Transverse colon (tissue), 4 donors: ENCODE measurements at regions not wholly inside any gene's neighbourhood (a gene's known extent, or its start where the extent isn't known, plus 50 kb on each side); places are given as distances from the start of the nearest gene placed in this dataset.
"Not testable (repeated sequence)": the region's sequence is repeated elsewhere in the genome, so short reads cannot be mapped to it uniquely, and the experiment has no call there.

Experiments used
- DNase-seq: peaks from one replicate; pipeline ENCODE4 v3.0.0-alpha.2; 2019
- H3K27ac ChIP-seq, 4 donors: fragments of 200-600 bp; sonication (generic); 2 replicates each; pipeline ENCODE4 v1.5.1; 2016 to 2018; ENCODE audit warnings: inconsistent platforms in 4 of 4
- H3K27me3 ChIP-seq: fragments of 200-600 bp; sonication (generic); 2 replicates; pipeline ENCODE4 v1.5.1; 2017; ENCODE audit warnings: inconsistent platforms
- H3K36me3 ChIP-seq, 4 donors: fragments of 200-600 bp; sonication (generic); 2 replicates each; pipeline ENCODE4 v1.5.1; 2017 to 2019; ENCODE audit warnings: inconsistent platforms in 4 of 4
- H3K4me1 ChIP-seq, 4 donors: fragments of 200-600 bp; sonication (generic); 2 replicates each; pipeline ENCODE4 v1.5.1; 2017 to 2020; ENCODE audit warnings: inconsistent platforms in 4 of 4
- H3K4me3 ChIP-seq, 4 donors: fragments of 200-600 bp; sonication (generic); 1 replicate in 1 of 4; 2 replicates in 3 of 4; pipeline versions ENCODE4 v1.5.1 to v1.6.1; 2017 to 2019; ENCODE audit warnings: inconsistent platforms in 4 of 4
- H3K9me3 ChIP-seq, 2 donors: fragments of 200-600 bp; sonication (generic); 2 replicates each; pipeline ENCODE4 v1.5.1; 2017 to 2019; ENCODE audit warnings: inconsistent platforms in 2 of 2
- EP300 ChIP-seq: sonication (generic); formaldehyde crosslinking; IDR thresholded peaks from one replicate; pipeline ENCODE4 v1.6.1; 2017; ENCODE audit warnings: antibody characterized with exemption, low read depth
- POLR2A ChIP-seq: fragments of 450-650 bp; IDR thresholded peaks from one replicate; pipeline ENCODE4 v1.6.1; 2016; ENCODE audit warnings: antibody characterized with exemption, mild to moderate bottlenecking, moderate library complexity
- POLR2AphosphoS5 ChIP-seq, 3 donors: sonication (generic); formaldehyde crosslinking; IDR thresholded peaks; one replicate each; pipeline ENCODE4 v1.6.1; 2016; ENCODE audit warnings: antibody characterized with exemption in 3 of 3
- WGBS, 2 donors: methylation state at CpG; one replicate each; pipeline ENCODE4 v1.1.5; 2018; ENCODE audit warnings: low coverage in 1 of 2; 5-methylcytosine and 5-hydroxymethylcytosine counted together
- in situ Hi-C, 4 donors: fragments of 200-750 bp; cut with MboI; loops; one replicate each; pipeline versions ENCODE4 v1.15.0 to v1.15.1; 2017; ENCODE audit warnings: low sequenced_read_pairs in 3 of 4, low pct_ligation_motif_present in 1 of 4, low pct_unique_long_range_greater_than_20kb in 1 of 4
- intact Hi-C: fragments of 100-400 bp; cut with DNase I; formaldehyde crosslinking; loops from one replicate; pipeline ENCODE4 v1.15.1; 2023; ENCODE audit warnings: low total_unique reads
- TF ChIP-seq, protein P1 (sequence below), 5 experiments: fragments of 200-600 bp in 3 of 5; fragments of 450-650 bp in 2 of 5; sonication (generic) in 3 of 5; IDR thresholded peaks; 1 replicate in 2 of 5; 2 replicates in 3 of 5; pipeline ENCODE4 v1.5.1; 2016 to 2017; ENCODE audit warnings: antibody characterized with exemption in 5 of 5, inconsistent platforms in 3 of 5, mild to moderate bottlenecking in 2 of 5, moderate library complexity in 1 of 5

DNA sequence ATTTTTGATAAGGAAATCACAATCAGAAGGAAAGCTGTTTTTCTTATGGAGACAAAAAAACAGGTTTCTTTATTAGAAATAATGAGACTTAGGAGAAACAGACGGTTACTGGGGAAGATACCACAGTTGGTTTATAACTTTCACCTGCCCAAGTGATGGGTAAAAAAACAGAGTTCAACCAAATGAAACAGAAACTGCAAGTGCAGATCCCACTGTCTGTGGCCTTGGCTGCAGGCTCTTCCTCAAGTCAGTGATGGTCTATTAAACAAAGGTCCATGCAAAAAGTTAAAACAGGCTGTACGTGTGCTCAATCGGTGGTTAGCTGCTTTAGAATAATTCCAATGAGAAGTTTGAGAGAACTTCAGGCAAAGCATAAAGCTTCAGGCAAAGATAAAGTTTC lies 112.1 kb upstream of the NEGR1 start:
- WGBS, 2 donors: 39 to 48% methylated on average over 3 of the region's 3 CpGs

DNA sequence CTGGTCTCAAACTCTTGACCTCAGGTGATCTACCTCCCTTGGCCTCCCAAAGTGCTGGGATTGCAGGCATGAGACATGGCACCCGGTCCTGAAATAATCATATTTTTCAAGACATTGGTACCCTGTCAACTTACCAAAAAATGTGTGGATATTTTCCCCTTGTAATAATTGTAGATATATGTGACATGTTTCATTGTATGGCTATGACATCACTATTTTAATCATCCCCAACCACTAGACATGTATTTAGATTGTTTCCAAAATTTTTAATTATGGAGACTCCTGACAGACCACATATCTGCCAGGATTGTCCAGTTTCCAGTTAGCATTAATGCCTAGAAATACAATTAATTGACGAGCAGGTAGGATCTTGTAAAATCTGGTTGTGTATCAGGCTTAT lies 96.7 kb upstream of the NEGR1 start:
- in situ Hi-C loops: no loop called here
- Histone ChIP-seq H3K4me3 (no peak overlapping the region), H3K36me3 (no peaks in the 10 kb centered on the region), H3K27me3 (no peaks in the 10 kb centered on the region), H3K9me3 (no peaks in the 10 kb centered on the region), H3K27ac (no peak overlapping the region), H3K4me1 (no peaks in the 10 kb centered on the region)
- 89 to 93% methylated on average over 2 of the region's 2 CpGs for WGBS, 2 donors
- intact Hi-C loops: no loop called here
- TF ChIP-seq, protein P1, sequence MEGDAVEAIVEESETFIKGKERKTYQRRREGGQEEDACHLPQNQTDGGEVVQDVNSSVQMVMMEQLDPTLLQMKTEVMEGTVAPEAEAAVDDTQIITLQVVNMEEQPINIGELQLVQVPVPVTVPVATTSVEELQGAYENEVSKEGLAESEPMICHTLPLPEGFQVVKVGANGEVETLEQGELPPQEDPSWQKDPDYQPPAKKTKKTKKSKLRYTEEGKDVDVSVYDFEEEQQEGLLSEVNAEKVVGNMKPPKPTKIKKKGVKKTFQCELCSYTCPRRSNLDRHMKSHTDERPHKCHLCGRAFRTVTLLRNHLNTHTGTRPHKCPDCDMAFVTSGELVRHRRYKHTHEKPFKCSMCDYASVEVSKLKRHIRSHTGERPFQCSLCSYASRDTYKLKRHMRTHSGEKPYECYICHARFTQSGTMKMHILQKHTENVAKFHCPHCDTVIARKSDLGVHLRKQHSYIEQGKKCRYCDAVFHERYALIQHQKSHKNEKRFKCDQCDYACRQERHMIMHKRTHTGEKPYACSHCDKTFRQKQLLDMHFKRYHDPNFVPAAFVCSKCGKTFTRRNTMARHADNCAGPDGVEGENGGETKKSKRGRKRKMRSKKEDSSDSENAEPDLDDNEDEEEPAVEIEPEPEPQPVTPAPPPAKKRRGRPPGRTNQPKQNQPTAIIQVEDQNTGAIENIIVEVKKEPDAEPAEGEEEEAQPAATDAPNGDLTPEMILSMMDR (IDR thresholded peaks at IDR 0.05): no peak
- no peak for TF ChIP-seq POLR2AphosphoS5 (IDR thresholded peaks at IDR 0.05)
- no peak for TF ChIP-seq POLR2A
- no peak for TF ChIP-seq EP300
- no peak for DNase-seq

More for the DNA sequence above, 112.1 kb upstream of the NEGR1 start:
- no peaks in the 10 kb centered on the region for H3K4me1 ChIP-seq
- no peak overlapping the region for H3K4me3 ChIP-seq
- intact Hi-C loops (no loop called here), in situ Hi-C loops (no loop called here)
- no peaks in the 10 kb centered on the region for H3K9me3 ChIP-seq
- no peak overlapping the region for H3K27ac ChIP-seq
- no peak for TF ChIP-seq EP300
- TF ChIP-seq, protein P1 (IDR thresholded peaks at IDR 0.05): no peak
- TF ChIP-seq POLR2AphosphoS5 (IDR thresholded peaks at IDR 0.05): no peak
- no peak for TF ChIP-seq POLR2A
- no peak for DNase-seq
- no peaks in the 10 kb centered on the region for H3K27me3 ChIP-seq
- no peaks in the 10 kb centered on the region for H3K36me3 ChIP-seq

DNA sequence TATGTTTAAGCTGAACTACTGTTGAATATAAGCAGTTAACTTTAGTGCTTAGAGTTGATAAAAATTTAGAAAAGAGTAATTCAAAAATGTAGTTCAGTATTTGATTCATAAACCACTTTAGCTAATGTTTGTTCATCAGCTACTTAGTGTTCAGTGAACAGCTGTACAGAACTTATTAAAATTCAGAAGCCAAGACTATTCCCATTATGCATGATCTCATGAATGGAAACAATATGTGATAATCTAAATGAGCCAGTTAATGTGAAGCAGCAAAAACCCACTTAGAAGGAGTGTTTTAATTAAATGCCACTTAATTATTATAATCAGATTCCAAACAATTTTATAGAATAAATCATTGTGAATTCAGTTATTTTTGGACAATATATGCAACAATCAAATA lies 92.9 kb upstream of the NEGR1 start:
- in situ Hi-C loops (no loop called here), intact Hi-C loops (no loop called here)
- Histone ChIP-seq H3K4me1 (no peaks in the 10 kb centered on the region), H3K36me3 (no peaks in the 10 kb centered on the region), H3K4me3 (no peak overlapping the region), H3K27ac (no peak overlapping the region), H3K9me3 (no peaks in the 10 kb centered on the region), H3K27me3 (no peaks in the 10 kb centered on the region)
- DNase-seq: no peak
- TF ChIP-seq, protein P1 (IDR thresholded peaks at IDR 0.05): no peak
- TF ChIP-seq EP300 (no peak), POLR2A (no peak), POLR2AphosphoS5 (IDR thresholded peaks at IDR 0.05) (no peak)

DNA sequence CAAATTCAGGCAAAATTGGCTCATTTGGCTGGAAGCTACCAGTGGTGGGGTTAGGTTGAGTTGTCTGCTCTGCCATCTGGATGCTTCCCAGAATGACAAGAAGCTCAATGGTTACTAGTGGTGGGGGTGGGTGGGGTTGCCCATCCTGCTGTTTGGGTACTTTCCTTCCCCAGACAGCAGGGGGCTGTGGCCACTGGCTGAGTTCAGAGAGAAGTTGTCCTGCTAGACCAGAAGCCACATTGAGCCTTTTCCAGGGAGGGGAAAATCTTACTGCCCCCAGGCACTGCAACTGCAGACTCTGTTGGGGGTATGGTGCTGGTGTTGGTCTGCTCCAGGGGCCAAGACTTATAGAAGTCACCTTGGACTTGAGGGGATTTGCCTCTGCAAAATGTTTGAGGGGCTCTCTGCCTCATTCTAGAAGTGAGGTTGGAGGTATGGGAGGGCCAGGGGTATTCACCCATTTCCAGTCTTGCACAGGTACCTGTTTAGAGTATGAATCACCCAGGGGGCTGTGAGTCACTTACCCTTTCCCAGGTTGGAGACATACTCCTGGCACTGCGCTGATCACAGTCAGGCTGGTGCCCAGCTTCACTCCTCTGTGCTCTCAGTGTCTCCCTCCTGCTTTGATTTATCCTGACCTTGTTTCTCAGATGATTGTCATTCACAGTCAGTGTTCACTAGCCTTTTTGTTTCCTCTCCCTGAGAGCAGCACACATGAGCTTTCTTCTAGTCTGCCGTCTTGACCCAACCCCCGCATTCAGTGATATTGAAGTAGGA lies 89.1 kb upstream of the NEGR1 start:
- no peak for DNase-seq
- H3K9me3 ChIP-seq: no peaks in the 10 kb centered on the region
- no peaks in the 10 kb centered on the region for H3K4me1 ChIP-seq
- H3K27ac ChIP-seq: no peak overlapping the region
- WGBS, 2 donors: 62 to 100% methylated on average over 1 to 3 of the region's 3 CpGs
- in situ Hi-C loops (no loop called here), intact Hi-C loops (no loop called here)
- H3K36me3 ChIP-seq: no peaks in the 10 kb centered on the region
- H3K27me3 ChIP-seq: no peaks in the 10 kb centered on the region
- H3K4me3 ChIP-seq: no peak overlapping the region
- TF ChIP-seq, protein P1 (IDR thresholded peaks at IDR 0.05): no peak
- no peak for TF ChIP-seq POLR2AphosphoS5 (IDR thresholded peaks at IDR 0.05)
- TF ChIP-seq EP300: no peak
- no peak for TF ChIP-seq POLR2A

DNA sequence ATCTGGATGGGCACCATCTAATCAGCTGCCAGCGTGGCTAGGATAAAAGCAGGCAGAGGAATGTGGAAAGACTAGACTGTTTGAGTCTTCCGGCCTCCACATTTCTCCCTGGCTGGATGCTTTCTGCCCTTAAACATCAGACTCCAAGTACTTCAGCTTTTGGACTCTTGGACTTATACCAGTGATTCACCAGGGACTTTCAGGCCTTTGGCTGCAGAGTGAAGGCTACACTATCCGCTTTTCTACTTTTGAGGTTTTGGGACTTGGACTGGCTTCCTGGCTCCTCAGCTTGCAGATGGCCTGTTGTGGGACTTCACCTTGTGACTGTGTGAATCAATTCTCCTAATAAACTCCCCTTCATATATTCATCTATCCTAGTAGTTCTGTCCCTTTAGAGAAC lies 88.5 kb upstream of the NEGR1 start:
- H3K9me3 ChIP-seq, intact Hi-C loops, DNase-seq, H3K27me3 ChIP-seq, H3K4me3 ChIP-seq, H3K4me1 ChIP-seq, H3K36me3 ChIP-seq, in situ Hi-C loops, H3K27ac ChIP-seq: not testable (repeated sequence)
- WGBS, 2 donors: 75 to 86% methylated on average over 3 of the region's 3 CpGs
